ENCODE measurements at regions not wholly inside any gene's neighbourhood (a gene's known extent, or its start where the extent isn't known, plus 50 kb on each side); places are given as distances from the start of the nearest gene placed in this dataset.

DNA sequence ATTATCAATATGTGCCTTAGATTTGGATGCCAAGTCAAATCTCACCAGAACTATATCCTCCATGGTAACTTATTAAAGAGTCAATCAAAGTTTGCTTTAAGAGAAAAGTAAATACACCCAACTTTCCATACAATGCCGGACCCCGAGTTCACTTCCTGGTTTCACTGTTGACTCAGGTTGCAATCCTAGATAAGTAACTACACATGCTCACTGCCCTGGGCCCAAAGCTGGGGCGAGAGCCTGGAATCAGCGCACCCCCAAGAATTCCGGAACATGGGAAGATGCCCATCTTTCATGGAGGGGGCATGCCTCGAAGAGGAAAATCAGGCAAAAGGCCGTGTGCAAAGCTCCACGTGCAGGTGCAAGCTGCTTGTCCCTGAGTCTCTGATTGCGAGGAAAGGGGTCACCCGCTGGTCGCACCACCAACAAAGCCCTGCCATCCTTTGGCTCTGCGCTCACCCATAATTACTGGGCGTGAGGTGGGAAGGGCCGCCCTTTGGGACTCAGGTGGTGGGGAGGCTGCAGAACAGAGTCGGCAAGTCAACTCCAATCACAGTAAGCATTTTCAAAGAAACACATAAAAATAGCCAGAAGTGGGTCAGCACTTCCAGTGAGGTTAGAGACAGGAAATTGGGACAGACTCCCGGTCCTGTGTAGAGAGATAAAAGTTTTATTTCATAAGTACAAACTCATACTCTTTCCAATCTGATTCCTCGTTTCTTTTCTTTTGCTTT is 167.7 kb downstream of the TOMM20 start (continued):
- TF ChIP-seq, protein P1, sequence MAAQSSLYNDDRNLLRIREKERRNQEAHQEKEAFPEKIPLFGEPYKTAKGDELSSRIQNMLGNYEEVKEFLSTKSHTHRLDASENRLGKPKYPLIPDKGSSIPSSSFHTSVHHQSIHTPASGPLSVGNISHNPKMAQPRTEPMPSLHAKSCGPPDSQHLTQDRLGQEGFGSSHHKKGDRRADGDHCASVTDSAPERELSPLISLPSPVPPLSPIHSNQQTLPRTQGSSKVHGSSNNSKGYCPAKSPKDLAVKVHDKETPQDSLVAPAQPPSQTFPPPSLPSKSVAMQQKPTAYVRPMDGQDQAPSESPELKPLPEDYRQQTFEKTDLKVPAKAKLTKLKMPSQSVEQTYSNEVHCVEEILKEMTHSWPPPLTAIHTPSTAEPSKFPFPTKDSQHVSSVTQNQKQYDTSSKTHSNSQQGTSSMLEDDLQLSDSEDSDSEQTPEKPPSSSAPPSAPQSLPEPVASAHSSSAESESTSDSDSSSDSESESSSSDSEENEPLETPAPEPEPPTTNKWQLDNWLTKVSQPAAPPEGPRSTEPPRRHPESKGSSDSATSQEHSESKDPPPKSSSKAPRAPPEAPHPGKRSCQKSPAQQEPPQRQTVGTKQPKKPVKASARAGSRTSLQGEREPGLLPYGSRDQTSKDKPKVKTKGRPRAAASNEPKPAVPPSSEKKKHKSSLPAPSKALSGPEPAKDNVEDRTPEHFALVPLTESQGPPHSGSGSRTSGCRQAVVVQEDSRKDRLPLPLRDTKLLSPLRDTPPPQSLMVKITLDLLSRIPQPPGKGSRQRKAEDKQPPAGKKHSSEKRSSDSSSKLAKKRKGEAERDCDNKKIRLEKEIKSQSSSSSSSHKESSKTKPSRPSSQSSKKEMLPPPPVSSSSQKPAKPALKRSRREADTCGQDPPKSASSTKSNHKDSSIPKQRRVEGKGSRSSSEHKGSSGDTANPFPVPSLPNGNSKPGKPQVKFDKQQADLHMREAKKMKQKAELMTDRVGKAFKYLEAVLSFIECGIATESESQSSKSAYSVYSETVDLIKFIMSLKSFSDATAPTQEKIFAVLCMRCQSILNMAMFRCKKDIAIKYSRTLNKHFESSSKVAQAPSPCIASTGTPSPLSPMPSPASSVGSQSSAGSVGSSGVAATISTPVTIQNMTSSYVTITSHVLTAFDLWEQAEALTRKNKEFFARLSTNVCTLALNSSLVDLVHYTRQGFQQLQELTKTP (IDR thresholded peaks at IDR 0.05; ENCODE audit: low read depth in 1 of 2, partially characterized antibody in 2 of 2) = peak in 1 of 2 experiments; percentile 27
- no peak for TF ChIP-seq POLR2H (tag; IDR thresholded peaks at IDR 0.05; ENCODE audit: low read depth)
- TF ChIP-seq, protein P2, sequence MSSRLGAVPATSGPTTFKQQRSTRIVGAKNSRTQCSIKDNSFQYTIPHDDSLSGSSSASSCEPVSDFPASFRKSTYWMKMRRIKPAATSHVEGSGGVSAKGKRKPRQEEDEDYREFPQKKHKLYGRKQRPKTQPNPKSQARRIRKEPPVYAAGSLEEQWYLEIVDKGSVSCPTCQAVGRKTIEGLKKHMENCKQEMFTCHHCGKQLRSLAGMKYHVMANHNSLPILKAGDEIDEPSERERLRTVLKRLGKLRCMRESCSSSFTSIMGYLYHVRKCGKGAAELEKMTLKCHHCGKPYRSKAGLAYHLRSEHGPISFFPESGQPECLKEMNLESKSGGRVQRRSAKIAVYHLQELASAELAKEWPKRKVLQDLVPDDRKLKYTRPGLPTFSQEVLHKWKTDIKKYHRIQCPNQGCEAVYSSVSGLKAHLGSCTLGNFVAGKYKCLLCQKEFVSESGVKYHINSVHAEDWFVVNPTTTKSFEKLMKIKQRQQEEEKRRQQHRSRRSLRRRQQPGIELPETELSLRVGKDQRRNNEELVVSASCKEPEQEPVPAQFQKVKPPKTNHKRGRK (tag; IDR thresholded peaks at IDR 0.05) = no peak
- TF ChIP-seq ZNF121 (CRISPR knock-in tag; conservative IDR thresholded peaks at IDR 0.05) = no peak
- TF ChIP-seq KAT7 (CRISPR knock-in tag; IDR thresholded peaks at IDR 0.05; ENCODE audit: borderline replicate concordance) = 0 out of 2 replicates have a peak, but pooled peaks have one; percentile 58
- peak; percentile 67; the same call in 1 of the 2 replicates for TF ChIP-seq BACH1 (tag; IDR thresholded peaks at IDR 0.05)
- no peak for TF ChIP-seq TGIF2 (CRISPR knock-in tag; IDR thresholded peaks at IDR 0.05)
- peak; percentile 18; the same call in 1 of the 2 replicates for TF ChIP-seq GTF2E2 (tag; IDR thresholded peaks at IDR 0.05)
- TF ChIP-seq, protein P3, sequence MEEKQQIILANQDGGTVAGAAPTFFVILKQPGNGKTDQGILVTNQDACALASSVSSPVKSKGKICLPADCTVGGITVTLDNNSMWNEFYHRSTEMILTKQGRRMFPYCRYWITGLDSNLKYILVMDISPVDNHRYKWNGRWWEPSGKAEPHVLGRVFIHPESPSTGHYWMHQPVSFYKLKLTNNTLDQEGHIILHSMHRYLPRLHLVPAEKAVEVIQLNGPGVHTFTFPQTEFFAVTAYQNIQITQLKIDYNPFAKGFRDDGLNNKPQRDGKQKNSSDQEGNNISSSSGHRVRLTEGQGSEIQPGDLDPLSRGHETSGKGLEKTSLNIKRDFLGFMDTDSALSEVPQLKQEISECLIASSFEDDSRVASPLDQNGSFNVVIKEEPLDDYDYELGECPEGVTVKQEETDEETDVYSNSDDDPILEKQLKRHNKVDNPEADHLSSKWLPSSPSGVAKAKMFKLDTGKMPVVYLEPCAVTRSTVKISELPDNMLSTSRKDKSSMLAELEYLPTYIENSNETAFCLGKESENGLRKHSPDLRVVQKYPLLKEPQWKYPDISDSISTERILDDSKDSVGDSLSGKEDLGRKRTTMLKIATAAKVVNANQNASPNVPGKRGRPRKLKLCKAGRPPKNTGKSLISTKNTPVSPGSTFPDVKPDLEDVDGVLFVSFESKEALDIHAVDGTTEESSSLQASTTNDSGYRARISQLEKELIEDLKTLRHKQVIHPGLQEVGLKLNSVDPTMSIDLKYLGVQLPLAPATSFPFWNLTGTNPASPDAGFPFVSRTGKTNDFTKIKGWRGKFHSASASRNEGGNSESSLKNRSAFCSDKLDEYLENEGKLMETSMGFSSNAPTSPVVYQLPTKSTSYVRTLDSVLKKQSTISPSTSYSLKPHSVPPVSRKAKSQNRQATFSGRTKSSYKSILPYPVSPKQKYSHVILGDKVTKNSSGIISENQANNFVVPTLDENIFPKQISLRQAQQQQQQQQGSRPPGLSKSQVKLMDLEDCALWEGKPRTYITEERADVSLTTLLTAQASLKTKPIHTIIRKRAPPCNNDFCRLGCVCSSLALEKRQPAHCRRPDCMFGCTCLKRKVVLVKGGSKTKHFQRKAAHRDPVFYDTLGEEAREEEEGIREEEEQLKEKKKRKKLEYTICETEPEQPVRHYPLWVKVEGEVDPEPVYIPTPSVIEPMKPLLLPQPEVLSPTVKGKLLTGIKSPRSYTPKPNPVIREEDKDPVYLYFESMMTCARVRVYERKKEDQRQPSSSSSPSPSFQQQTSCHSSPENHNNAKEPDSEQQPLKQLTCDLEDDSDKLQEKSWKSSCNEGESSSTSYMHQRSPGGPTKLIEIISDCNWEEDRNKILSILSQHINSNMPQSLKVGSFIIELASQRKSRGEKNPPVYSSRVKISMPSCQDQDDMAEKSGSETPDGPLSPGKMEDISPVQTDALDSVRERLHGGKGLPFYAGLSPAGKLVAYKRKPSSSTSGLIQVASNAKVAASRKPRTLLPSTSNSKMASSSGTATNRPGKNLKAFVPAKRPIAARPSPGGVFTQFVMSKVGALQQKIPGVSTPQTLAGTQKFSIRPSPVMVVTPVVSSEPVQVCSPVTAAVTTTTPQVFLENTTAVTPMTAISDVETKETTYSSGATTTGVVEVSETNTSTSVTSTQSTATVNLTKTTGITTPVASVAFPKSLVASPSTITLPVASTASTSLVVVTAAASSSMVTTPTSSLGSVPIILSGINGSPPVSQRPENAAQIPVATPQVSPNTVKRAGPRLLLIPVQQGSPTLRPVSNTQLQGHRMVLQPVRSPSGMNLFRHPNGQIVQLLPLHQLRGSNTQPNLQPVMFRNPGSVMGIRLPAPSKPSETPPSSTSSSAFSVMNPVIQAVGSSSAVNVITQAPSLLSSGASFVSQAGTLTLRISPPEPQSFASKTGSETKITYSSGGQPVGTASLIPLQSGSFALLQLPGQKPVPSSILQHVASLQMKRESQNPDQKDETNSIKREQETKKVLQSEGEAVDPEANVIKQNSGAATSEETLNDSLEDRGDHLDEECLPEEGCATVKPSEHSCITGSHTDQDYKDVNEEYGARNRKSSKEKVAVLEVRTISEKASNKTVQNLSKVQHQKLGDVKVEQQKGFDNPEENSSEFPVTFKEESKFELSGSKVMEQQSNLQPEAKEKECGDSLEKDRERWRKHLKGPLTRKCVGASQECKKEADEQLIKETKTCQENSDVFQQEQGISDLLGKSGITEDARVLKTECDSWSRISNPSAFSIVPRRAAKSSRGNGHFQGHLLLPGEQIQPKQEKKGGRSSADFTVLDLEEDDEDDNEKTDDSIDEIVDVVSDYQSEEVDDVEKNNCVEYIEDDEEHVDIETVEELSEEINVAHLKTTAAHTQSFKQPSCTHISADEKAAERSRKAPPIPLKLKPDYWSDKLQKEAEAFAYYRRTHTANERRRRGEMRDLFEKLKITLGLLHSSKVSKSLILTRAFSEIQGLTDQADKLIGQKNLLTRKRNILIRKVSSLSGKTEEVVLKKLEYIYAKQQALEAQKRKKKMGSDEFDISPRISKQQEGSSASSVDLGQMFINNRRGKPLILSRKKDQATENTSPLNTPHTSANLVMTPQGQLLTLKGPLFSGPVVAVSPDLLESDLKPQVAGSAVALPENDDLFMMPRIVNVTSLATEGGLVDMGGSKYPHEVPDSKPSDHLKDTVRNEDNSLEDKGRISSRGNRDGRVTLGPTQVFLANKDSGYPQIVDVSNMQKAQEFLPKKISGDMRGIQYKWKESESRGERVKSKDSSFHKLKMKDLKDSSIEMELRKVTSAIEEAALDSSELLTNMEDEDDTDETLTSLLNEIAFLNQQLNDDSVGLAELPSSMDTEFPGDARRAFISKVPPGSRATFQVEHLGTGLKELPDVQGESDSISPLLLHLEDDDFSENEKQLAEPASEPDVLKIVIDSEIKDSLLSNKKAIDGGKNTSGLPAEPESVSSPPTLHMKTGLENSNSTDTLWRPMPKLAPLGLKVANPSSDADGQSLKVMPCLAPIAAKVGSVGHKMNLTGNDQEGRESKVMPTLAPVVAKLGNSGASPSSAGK (IDR thresholded peaks at IDR 0.05) = peak; percentile 87

All from K562 (cell line).